ENCODE measurements at regions not wholly inside any gene's neighbourhood (a gene's known extent, or its start where the extent isn't known, plus 50 kb on each side); places are given as distances from the start of the nearest gene placed in this dataset.
"Not testable (repeated sequence)": the region's sequence is repeated elsewhere in the genome, so short reads cannot be mapped to it uniquely, and the experiment has no call there.

DNA sequence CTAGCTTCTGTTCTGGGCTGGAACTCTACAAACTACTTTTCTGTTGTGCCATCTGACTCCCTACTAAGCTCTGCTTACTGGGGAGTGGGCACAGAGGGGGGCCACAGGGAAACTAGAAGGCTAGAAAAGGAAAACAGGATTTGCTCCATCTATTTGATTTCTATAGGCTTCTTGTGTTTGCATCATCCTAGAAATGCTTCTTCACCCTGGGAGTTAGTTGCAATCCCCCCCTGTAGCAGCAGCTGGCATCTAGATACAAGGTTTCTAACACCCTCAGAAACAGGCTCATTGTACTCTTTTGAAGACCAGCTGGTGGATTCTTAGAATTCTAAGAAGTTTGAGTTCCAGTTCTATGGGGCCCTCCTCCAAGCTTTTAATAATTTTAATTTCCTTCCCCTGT, 213.4 kb downstream of the TMA16 start:
- DNase-seq (no peak), ATAC-seq (ENCODE audit: low read depth in 2 of 2) (no peak)
- H3K4me3 Mint-ChIP-seq: no peak overlapping the region

GRCh38 chr4:163709601-163710000, 215.1 kb downstream of the TMA16 start:
- Mint-ChIP-seq H3K27me3 (peaks cover 0 to 3% (median 0%) of the 10 kb centered on the region in 3 donors), H3K9me3 (no peaks in the 10 kb centered on the region), H3K27ac (no peak overlapping the region), H3K4me1 (no peaks in the 10 kb centered on the region), H3K4me3 (no peak overlapping the region), H3K36me3 (no peaks in the 10 kb centered on the region)
- no peak for DNase-seq
- ATAC-seq (ENCODE audit: low read depth in 2 of 2): no peak

More for the DNA sequence above, 213.4 kb downstream of the TMA16 start:
- Mint-ChIP-seq H3K36me3 (no peaks in the 10 kb centered on the region), H3K9me3 (no peaks in the 10 kb centered on the region), H3K4me1 (no peaks in the 10 kb centered on the region), H3K27me3 (peaks cover 0 to 7% (median 3%) of the 10 kb centered on the region in 3 donors), H3K27ac (no peak overlapping the region)

DNA sequence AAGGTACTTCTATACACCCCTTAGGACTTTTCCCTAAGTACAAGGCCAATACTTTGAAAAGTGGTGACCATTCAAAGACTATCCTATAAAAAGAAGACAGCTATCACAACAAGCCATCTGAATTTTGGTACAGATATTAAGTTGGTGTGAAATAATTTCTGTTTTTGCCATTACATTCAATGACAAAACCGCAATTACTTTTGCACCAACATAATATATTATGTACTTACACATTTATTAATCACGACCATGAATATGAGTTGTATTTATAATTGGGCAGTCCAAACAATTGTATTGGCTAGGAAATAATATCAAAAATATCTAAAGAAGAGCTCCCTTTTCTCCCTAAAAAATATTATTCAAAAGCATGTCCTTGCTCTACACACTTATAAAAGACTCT, 215.7 kb downstream of the TMA16 start:
- ATAC-seq (ENCODE audit: low read depth in 2 of 2) (no peak), DNase-seq (no peak)
- Mint-ChIP-seq H3K9me3 (no peaks in the 10 kb centered on the region), H3K36me3 (no peaks in the 10 kb centered on the region), H3K4me1 (no peaks in the 10 kb centered on the region), H3K4me3 (no peak overlapping the region), H3K27ac (no peak overlapping the region), H3K27me3 (peaks cover 0 to 3% (median 0%) of the 10 kb centered on the region in 3 donors)

- H3K9me3 Mint-ChIP-seq: peaks cover 0 to 24% (median 16%) of the 10 kb centered on the region in 7 donors
- H3K27me3 Mint-ChIP-seq: peaks cover 5 to 44% (median 12%) of the 10 kb centered on the region in 3 donors
- not testable (repeated sequence) for H3K4me3 Mint-ChIP-seq; DNase-seq; H3K27ac Mint-ChIP-seq; H3K4me1 Mint-ChIP-seq; ATAC-seq (ENCODE audit: low read depth in 2 of 2); H3K36me3 Mint-ChIP-seq
These were observed 230.0 kb downstream of the TMA16 start for GRCh38 chr4:163724495-163724894.

DNA sequence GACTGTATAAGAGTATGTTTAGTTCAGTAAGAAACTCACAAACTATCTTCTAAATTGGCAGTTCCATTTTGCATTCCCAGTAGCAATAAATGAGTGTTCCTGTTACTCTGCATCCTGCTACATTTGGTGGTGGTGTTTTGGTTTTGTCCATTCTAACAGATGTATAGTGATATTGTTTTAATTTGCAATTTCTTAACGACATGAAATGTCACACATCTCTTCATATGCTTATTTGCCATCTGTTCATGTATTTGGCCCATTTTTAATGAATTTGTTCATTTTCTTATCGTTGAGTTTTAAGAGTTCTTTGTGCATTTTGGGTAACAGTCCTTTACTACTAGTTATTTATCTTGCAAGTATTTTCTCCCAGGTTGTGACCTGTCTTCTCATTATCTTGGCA, 232.2 kb downstream of the TMA16 start:
- Mint-ChIP-seq H3K9me3 (peaks cover 0 to 18% (median 13%) of the 10 kb centered on the region in 7 donors), H3K4me1 (no peaks in the 10 kb centered on the region), H3K36me3 (peaks cover 0 to 6% of the 10 kb centered on the region in 2 donors), H3K4me3 (no peak overlapping the region), H3K27ac (no peak overlapping the region), H3K27me3 (peaks cover 13 to 53% (median 33%) of the 10 kb centered on the region in 3 donors)
- DNase-seq (no peak), ATAC-seq (ENCODE audit: low read depth in 2 of 2) (no peak)

- ATAC-seq (ENCODE audit: low read depth in 2 of 2) (no peak), DNase-seq (no peak)
- no peak overlapping the region for H3K4me3 Mint-ChIP-seq
- H3K9me3 Mint-ChIP-seq: peaks cover 0 to 14% (median 7%) of the 10 kb centered on the region in 7 donors
- H3K27me3 Mint-ChIP-seq: peaks cover 13 to 36% (median 34%) of the 10 kb centered on the region in 3 donors
- no peak overlapping the region for H3K27ac Mint-ChIP-seq
- H3K36me3 Mint-ChIP-seq: peaks cover 0 to 6% of the 10 kb centered on the region in 2 donors
- no peaks in the 10 kb centered on the region for H3K4me1 Mint-ChIP-seq
These were observed 236.6 kb downstream of the TMA16 start for GRCh38 chr4:163731071-163731470.

DNA sequence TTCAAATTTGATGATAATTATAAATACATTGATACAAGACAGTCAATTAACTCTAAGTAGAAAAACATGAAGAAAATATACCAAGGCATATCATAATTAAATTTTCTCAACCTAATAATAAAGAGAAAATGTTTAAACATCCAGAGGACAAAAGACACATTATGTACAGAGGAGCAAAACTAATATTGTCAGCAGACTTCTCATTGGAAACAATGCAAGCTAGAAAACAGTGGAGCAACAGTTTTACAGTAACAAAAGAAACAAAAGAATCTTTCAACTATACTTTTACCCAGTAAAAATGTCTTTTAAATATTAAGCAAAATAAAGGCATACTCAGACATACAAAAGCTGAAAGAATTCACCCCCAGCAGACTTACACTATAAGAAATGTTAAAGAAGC, 238.0 kb downstream of the TMA16 start:
- no peaks in the 10 kb centered on the region for H3K4me1 Mint-ChIP-seq
- no peak for DNase-seq
- H3K4me3 Mint-ChIP-seq: no peak overlapping the region
- no peak for ATAC-seq (ENCODE audit: low read depth in 2 of 2)
- H3K9me3 Mint-ChIP-seq: peaks cover 0 to 14% (median 7%) of the 10 kb centered on the region in 7 donors
- H3K27me3 Mint-ChIP-seq: peaks cover 9 to 36% (median 34%) of the 10 kb centered on the region in 3 donors
- H3K36me3 Mint-ChIP-seq: peaks cover 0 to 6% of the 10 kb centered on the region in 2 donors
- H3K27ac Mint-ChIP-seq: no peak overlapping the region

GRCh38 chr4:163736876-163737275, 242.4 kb downstream of the TMA16 start:
- Mint-ChIP-seq H3K27me3 (peaks cover 0 to 5% (median 0%) of the 10 kb centered on the region in 3 donors), H3K4me1 (no peaks in the 10 kb centered on the region), H3K4me3 (no peak overlapping the region), H3K36me3 (no peaks in the 10 kb centered on the region), H3K27ac (no peak overlapping the region), H3K9me3 (peaks cover 0 to 3% (median 0%) of the 10 kb centered on the region in 7 donors)
- DNase-seq (no peak), ATAC-seq (ENCODE audit: low read depth in 2 of 2) (no peak)

GRCh38 chr4:163737846-163738245, 243.4 kb downstream of the TMA16 start:
- H3K36me3 Mint-ChIP-seq; H3K27ac Mint-ChIP-seq; H3K4me3 Mint-ChIP-seq; H3K9me3 Mint-ChIP-seq; H3K4me1 Mint-ChIP-seq; ATAC-seq (ENCODE audit: low read depth in 2 of 2); DNase-seq; H3K27me3 Mint-ChIP-seq: not testable (repeated sequence)

DNA sequence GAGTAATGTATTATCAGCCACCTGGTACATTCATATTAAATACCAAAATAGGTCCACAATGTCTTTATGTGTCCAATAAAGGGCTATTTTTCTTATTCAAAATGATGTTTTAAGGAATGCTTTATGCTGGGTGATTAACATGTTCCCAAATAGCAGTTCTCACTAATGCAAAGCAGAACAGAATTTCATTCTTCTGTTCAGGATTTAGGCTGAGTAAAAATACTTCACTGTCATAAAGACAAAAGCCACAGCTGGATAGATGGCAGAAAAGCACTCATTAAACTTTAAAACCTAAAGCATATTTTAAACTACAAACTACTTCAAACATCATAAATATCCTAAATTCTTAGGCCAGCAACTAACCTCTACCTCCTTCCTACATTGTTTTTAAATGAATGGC, 244.0 kb downstream of the TMA16 start:
- Mint-ChIP-seq H3K4me1 (no peaks in the 10 kb centered on the region), H3K9me3 (no peaks in the 10 kb centered on the region), H3K4me3 (no peak overlapping the region), H3K36me3 (no peaks in the 10 kb centered on the region), H3K27ac (no peak overlapping the region), H3K27me3 (no peaks in the 10 kb centered on the region)
- no peak for ATAC-seq (ENCODE audit: low read depth in 2 of 2)
- DNase-seq: no peak

GRCh38 chr4:163744861-163745260, 250.4 kb downstream of the TMA16 start:
- Mint-ChIP-seq H3K27me3 (no peaks in the 10 kb centered on the region), H3K4me1 (peaks cover 4 to 7% (median 5%) of the 10 kb centered on the region in 3 donors), H3K27ac (peak overlapping the region in 2 of 6 donors; percentile 69 to 87), H3K9me3 (peaks cover 0 to 10% (median 0%) of the 10 kb centered on the region in 7 donors), H3K36me3 (no peaks in the 10 kb centered on the region), H3K4me3 (no peak overlapping the region)
- peak; percentile 1 for DNase-seq
- no peak for ATAC-seq (ENCODE audit: low read depth in 2 of 2)

- Mint-ChIP-seq H3K36me3 (no peaks in the 10 kb centered on the region), H3K4me1 (peaks cover 4 to 7% (median 5%) of the 10 kb centered on the region in 3 donors), H3K27ac (no peak overlapping the region), H3K4me3 (no peak overlapping the region), H3K9me3 (peaks cover 0 to 10% (median 0%) of the 10 kb centered on the region in 7 donors), H3K27me3 (no peaks in the 10 kb centered on the region)
- DNase-seq: no peak
- no peak for ATAC-seq (ENCODE audit: low read depth in 2 of 2)
These were observed 252.8 kb downstream of the TMA16 start for GRCh38 chr4:163747293-163747692.

DNA sequence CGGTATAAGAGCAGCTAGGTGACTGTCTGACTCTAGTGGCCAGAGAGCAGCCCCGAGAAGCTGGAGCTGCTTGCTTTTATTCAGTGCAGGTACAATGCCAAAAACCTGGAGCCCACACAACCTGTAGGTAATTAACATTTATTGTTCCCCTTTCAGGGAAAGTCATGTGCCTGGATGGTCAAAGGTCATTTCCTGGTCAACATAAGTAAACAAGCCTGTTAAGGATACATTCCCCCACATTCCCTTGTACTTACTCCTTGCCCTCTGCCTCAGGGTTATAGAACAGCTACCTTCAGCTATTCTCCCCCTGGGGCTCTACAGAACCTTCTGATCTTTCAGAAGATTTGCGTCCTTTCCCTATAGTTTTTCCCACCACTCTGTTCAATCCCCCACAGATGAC, 253.4 kb downstream of the TMA16 start:
- Mint-ChIP-seq H3K9me3 (peaks cover 0 to 10% (median 0%) of the 10 kb centered on the region in 7 donors), H3K27me3 (no peaks in the 10 kb centered on the region), H3K4me1 (peaks cover 4 to 7% (median 5%) of the 10 kb centered on the region in 3 donors), H3K36me3 (no peaks in the 10 kb centered on the region), H3K4me3 (no peak overlapping the region), H3K27ac (no peak overlapping the region)
- ATAC-seq (ENCODE audit: low read depth in 2 of 2) (no peak), DNase-seq (no peak)

DNA sequence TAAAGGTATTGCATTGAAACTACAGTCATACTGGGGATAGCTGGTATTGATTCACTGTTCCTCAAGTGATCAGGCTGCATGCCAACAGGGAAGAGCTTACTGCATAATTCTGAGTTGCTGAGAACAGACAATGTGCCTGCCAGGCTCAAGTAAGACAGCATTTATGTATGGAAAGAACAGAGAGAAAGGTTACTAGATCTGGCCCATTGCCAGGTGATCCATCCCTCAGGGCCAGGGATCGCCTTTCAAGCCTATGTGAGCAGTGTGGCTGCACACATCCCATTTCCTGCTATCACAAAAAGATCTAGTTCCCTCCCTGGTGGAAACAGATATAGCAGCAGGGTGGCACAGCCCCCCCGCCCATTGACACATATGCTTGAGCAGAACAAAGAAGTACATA, 254.0 kb downstream of the TMA16 start:
- Mint-ChIP-seq H3K4me3 (no peak overlapping the region), H3K27ac (no peak overlapping the region), H3K27me3 (no peaks in the 10 kb centered on the region), H3K36me3 (no peaks in the 10 kb centered on the region), H3K9me3 (peaks cover 0 to 10% (median 0%) of the 10 kb centered on the region in 7 donors), H3K4me1 (peaks cover 4 to 7% (median 5%) of the 10 kb centered on the region in 3 donors)
- DNase-seq: no peak
- ATAC-seq (ENCODE audit: low read depth in 2 of 2): no peak

DNA sequence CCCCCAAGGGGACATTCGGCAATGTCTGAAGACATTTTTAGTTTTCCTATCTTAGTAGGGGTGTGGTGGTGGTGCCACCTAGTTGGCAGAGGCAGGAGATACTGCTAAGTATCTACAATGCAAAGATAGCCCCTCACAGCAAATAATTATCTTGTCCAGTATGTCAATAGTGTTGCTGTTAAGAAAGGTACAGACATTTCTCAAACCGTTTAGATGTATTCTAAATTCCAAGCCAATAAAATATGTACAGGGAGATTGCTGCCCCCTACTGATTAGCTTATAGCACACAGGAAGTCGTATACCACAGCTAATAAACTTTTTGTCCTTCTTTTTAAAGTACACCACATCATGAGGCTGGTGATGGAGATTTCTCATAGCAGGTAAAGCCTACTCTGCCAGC, 260.5 kb downstream of the TMA16 start:
- peak; percentile 67 to 75 for ATAC-seq (ENCODE audit: low read depth in 2 of 2)
- no peaks in the 10 kb centered on the region for H3K9me3 Mint-ChIP-seq
- peak overlapping the region in 1 of 6 donors; percentile 30 for H3K27ac Mint-ChIP-seq
- H3K36me3 Mint-ChIP-seq: no peaks in the 10 kb centered on the region
- H3K4me3 Mint-ChIP-seq: peak overlapping the region in 5 of 8 donors; percentile 2 to 48 (median 8)
- H3K27me3 Mint-ChIP-seq: peaks cover 0 to 4% (median under 1%) of the 10 kb centered on the region in 3 donors
- peak; percentile 16 for DNase-seq
- peaks cover 3 to 7% (median 7%) of the 10 kb centered on the region in 3 donors for H3K4me1 Mint-ChIP-seq
